ENCODE measurements at regions not wholly inside any gene's neighbourhood (a gene's known extent, or its start where the extent isn't known, plus 50 kb on each side); places are given as distances from the start of the nearest gene placed in this dataset.

DNA sequence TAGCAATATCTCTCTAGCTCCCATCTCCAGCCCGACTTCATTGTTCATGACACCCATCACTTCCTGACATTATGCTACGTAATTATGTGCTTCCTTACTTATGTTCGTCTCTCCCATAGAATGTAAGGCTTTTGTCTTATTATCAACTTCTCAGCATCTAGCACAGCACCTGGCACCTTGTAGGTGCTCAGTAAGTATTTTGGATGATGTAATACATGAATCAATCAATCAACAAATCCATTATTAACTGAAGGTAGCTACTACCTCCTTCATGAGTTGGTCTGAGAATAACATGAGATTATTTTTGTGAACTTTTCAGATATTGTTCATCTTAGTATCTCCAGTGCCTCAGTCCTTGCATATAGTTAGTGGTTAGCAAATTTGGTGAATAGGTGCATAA, 109.3 kb downstream of the EN1 start:
- DNase-seq = no peak

DNA sequence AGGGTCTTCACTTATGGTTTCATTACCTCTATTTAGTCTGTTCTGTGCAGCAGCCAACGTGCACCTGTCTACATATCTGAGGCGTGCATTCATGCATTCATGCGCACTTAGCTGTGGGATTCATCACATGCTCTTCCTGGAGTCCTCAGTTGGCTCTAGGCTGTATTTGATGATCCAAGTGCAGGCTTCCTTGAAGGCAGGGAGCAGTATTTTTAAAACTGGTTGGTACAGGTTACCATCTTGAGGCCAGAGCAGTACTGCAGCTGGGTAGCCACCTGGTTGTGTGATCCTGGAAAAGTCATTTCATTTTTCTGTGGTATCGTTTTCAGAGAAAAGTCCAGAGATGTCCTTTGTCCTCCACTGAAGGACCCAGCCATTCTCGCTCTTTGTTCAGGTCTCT, 109.8 kb downstream of the EN1 start:
- no peak for DNase-seq

DNA sequence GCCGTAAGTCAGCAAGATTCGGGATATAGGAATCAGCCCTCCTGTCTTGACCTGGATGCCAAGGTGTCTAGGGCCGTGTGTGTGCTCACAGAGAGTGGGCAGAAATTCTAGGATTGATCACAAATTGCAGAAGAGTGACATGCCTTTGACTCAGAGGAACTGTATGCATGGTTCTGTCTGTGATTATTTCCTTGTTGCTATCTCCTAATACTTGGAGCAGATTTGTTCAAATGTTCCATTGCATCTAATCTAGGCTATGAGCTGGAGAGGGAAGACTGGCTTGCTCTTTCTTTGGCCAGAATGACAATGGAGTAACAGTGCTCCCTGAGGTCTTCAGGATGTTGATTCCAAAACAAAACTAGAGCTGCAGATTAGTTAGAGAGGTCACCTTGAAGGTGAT, 115.0 kb downstream of the EN1 start:
- no peak for DNase-seq

DNA sequence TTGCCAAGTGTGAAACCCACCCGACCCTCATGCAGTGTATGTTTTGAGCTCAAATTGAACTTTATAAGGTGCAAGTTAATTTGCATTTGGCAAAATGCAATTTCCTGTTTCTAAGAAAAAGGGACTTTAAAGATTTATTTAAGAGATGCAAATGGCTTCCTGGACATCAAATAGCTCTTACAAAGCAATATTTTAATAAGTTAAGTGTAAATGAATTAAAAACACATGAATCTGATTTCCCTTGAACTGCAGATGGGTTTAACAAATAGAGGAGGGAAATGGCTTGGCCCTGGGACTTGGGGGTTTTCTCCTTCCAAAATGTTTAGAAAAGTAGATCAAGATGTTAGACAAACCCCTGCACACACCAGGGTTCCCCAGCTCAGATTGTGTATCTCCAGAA, 116.0 kb downstream of the EN1 start:
- no peak for DNase-seq

DNA sequence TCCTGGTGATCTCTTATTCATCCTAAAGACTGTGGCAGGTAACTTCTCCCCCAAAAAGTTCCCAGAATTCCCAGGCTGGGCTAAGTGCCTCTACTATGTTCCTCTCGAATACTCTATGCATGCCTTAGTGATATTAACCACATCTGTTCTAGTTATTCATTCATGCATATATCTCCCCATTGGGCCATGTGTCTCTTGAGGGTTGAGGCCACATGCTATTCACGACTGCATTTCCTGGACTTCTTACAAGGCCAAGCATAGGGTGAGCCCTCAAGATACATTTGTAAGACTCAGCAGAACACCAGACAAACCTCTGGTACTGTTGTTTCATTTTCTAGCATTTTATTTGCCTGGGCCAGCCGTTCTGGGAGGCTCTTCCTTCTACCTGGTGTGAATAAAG, 117.0 kb downstream of the EN1 start:
- no peak for DNase-seq

DNA sequence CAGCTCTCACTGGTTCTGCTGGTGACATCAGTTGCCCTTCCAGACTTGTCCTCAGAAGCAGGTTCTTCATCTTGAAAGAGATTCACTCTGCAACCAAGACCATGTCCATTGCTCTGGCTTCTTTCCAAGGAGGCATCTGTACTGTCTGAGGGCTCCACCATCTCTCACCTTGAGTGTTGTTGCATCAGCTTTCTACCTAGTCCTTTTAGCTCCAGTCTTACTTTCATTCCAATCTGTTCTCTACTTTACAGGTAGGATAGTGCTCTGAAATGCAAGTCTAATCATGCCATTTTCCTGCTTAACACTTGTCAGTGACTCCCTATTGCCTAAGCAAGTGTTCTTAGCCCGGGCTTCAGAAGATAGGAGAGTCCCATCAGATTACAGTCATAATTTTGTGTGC, 117.7 kb downstream of the EN1 start:
- DNase-seq = no peak

DNA sequence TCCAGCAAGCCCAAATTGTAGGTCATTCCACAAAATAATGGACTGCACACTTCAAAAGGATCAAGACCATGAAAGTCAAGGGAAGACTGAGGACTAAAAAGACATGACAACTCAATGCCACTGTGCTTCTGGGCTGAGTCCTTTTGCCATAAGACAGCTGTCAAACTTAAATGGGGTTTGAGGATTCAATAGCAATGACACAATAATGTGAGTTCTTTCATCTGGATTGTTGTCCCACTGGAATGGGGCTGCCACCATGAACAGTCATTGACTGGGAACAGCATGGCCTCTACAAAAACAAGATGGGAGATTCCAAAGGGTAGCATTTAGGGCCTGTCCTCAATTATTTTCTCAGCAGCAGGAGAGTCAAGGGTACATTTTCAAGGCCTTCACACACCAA, 118.5 kb downstream of the EN1 start:
- no peak for DNase-seq

DNA sequence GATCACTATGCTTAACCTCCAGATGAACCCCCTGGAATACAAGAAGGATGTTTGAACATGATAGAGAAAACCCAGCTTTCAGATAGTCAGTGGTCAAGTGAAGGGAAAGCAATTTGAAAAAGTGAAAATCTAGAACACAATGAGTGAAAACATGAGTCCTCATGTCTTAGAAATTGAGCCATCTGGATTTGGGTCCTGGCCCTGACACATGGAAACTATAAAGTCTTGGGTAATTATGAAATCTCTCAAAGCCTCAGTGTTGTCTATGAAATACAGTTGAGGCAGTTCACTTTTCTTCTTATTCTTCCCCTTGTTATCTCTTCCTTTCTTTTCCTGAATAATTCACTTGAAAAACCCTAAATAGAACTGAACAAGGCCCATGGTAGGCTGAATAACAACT, 120.6 kb downstream of the EN1 start:
- no peak for DNase-seq

DNA sequence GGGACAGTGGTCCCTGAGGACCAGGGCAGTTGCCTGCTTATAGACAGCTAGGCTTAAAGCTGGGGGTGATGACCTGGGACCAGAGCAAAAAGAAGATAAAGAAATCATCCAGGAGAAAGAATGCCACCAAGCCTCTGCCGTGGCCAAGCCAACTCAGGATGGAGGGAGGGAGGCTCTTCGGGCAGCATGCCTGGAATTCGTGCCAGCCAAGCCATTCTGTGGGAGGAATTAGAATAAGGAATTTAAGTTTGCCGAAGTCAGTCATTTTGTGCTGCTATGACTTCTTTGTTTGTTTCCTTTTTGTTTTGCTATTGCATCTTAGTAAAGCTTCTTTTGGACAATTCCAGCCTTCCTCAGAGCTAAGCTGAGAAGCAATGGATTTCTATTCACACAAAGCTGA, 124.1 kb downstream of the EN1 start:
- no peak for DNase-seq

DNA sequence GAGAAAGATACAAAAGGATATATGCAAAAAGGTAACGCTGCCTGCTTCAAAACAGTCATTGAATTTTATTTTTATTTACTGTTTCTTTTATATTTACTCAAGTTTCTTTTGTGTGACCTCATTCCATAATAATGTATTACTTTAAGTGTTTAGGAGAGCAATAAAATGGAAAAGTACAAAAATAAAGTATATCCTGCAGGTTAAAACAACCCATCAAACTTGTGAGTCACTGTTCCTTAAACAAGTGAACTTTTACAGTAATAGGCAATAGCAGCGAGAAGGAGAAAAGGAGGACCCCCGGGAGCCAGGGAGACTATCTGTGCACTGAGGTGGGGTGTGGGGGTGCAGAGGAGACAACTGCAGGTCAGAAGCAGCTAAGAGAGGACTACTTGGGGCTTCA, 124.5 kb downstream of the EN1 start:
- DNase-seq = no peak

DNA sequence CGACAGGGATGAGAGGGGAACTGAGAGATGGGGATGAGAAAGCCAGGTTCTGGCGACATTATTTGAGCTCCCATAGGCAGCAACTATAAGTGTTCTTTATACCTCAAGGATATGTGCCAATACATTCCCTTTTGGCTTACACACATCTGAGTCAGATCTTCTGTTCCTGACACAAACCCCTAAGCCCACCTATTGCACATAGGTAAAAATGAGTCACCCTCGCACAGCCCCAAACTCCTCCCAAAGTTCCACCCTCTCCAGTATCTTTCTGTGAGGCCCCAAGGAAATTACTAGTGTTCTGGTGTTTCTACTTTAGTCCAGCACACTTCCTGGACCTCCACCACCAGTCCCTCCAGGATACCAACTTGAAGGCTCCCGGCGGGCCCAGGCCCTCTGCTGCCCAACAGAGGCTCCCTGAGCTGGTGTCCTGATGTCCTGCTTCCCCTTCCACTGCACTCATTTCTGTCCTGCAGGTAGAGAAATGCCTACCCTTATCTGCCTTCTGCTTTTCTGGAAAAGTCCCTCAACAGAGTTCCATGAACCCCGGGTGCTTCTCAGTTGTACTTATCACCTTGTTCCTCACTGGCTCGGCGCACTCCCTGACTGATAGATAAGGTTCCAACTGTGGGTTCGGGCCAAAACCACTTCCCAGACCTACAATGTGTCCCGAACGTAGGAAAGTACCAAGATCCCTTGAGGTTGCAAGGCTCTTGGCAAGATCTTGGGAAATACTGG, 125.5 kb downstream of the EN1 start:
- no peak for DNase-seq

DNA sequence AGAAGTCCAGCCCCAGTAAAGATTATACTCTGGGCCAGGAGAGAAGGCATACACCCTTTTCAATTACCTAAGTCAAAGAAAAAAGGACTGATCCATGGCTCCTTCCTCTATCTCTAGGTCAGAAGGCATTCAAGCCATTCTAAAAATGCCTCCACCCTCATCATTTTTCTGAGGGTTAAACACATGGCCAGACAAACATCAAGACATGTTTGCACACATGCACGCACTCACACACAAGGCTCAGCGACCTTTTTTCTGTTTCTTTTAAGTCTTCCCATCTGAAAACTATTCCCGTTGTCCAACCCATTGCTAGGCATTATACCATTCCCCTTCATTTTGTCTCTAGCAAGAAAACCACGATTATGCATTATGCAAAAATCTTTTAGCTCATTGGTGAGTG, 126.6 kb downstream of the EN1 start:
- DNase-seq = no peak

DNA sequence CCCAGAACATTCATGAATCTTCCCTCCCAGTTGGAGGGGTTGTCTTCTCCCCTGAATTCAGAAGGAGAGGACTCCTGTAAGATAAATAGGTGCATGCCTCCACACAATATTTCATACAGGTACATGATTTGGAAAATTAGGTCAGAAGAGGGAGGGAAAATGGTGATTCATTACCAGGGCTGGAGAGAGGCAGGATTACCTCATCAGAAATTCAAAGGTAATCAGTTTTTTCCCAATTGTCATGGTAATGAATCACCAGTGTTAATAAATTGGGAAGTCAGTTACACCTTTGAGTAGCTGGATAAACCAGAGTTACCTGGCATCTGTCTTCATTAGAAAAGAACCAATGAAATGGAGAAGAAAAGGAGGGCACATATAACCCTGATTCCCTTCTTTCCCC, 128.5 kb downstream of the EN1 start:
- no peak for DNase-seq

DNA sequence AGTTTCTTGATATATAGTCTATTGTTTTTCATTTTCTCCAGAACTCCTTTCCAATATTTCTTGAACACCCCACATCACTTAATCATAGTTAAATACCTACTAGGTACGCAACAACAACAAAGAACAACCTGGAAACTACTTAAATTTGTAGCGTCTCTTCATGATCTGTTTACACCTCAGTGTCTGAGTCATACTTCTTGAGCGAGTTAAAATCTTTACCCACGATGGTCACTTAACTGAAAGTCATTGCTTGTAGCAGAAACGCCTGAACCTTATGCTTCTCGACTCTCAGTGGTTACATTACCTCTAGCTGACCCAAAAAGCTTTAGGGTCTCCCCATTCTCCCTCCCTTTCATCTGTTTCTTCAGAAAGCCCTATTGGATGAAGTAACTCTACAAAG, 131.3 kb downstream of the EN1 start:
- no peak for DNase-seq

DNA sequence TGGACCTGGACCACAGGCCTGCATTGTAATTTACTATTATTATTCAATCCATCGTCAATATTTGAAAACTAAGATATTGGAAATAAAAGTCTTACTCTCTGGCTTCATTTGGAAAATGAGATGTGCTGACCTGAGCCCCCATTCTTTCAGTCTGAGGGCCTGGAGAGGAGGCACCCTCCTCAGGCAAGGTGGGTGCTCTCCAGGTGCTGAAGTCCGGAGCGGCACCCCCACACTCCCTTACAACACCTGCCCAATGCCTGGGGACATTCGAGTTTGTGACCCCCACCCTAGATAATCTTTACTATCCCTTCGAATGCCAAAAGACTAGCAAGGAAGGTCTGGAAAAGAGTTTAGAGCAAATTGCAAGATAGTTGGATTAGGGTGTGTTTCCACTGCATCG, 133.3 kb downstream of the EN1 start:
- no peak for DNase-seq

DNA sequence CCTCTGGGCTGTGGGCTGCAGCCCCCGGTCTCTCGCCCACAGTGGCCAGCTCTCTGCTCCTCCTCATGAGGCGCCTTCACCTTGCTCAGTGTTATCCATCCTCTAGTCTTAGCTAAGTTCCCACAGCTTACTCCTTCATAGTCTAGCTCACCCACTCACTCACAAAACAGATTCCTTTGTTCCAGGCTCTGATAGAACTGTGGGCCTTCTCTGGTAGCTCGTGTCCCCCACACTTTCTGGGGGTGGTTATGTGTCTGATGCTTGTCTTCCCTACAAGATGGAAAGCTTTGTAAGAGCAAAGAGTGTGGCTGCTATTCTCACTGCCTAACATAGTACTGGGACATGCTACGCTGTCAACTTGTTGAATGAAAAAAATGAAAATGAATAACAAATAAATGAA, 135.8 kb downstream of the EN1 start:
- no peak for DNase-seq

DNA sequence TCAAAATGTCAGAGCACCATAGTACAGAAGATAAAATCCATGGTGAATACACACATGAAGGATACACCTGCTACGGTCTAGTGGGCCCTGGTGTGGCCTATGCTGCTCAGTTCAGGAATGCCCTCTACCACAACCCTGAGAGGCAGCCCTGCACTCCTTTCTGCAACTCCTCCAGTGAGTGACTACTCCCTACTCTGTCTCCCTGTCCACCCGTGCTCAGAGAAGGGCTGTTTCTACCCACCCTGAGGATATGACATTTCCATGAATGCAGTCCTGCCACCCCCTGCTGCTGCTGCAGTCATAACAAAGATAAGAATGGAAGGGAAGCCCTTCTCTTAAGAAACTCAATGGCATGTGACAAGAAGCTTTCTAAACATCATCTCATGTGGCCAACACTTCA, 137.0 kb downstream of the EN1 start:
- DNase-seq = no peak

DNA sequence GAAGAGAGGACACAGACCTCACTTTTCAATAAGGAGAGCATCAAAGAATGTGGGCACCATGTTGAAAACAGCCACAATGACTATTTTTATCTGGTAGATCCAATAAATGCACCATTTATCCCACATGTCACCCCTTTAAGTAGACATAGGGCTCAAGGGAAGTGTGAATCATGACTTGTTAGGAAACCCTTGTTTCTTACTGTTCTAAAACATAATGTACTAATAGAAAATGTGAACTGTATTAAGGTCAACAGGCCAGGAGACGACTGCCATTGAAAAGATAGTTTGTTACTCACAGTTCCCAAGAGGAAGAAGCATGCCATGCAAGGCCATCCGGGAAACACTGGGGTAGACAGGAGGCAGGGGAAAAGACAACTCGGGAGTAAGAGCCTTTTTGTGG, 137.7 kb downstream of the EN1 start:
- DNase-seq = no peak

DNA sequence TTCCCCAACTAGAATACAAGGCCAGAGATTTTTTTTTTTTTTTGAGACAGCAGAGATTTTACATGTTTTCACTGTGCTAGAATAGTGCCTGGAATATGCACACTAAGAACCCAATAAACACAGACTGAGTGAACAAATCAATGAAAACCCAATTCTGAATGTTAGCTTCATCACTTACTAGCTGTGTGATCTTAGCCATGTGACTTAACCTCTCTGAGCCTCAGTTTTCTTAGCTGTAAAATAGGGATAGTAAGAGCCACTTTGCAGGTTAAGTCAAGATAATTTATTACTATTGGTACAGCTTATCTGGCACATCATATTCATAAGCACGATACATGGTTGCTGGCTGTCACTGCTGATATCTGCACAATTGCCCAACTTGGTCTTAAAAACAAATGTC, 140.6 kb downstream of the EN1 start:
- DNase-seq = no peak

DNA sequence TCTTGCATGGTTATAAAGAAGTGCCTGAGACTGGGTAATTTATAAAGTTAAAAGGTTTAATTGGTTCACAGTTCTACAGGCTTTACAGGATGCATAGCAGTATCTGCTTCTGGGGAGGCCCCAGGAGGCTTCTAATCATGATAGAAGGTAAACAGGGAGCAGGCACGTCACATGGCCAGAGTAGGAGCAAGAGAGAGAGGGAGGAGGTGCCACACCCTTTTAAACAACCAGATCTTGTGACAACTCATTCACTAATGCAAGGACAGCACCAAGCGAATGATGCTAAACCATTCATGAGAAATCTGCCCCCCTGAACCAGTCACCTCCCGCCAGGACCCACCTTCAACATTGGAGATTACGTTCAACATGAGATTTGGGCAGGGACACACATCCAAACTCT, 141.1 kb downstream of the EN1 start:
- no peak for DNase-seq

DNA sequence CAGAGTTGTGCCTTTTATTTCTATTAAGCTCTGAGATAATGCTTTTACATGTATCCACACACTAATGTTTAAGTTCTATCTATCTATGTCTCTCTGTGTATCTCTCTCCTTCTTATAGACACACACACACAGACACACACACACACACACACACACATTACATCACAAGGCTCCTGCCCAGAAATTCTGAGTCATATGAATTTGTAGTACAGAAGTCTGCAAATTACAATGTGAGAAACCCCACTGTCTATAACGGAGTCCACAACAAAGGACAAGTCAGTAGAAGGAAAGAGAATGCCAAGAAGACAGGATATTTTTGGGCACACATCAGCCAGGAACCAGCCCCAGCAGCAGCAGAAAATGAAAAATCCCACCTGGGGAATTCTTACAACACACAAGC, 142.4 kb downstream of the EN1 start:
- no peak for DNase-seq

DNA sequence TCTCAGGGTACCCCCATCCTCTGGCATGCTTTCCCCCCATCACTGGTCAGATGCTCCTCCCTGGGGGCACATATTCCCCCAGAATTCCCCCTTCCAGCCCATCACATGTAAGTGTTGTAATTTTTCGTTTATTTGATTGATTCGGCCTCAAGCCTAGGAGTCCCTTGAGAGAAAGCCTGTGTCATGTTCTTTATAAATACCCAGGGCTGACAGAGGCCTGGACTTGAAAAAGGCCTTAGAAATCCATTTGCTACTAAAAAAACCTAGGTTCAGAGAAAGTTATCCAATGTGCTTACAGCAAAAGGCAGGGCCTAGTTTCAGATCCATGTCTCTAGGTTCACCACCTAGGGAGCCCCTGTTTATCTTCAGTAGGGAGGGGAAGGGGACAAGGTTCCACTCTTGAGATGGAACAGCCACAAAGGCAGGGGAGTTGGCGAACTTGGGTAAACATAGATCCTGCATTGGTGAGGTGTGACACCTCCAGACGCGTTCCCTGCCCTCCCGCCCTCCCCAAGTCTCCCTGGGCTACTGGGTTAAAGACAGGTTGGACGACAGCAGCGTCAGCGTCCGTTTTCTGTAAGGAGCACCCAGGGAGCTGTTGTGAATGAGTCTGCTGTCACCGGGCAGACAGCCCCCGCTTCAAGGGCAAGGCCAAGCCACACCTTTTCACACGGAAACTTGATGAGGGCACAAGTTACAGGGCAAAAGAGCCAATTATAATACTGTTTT, 147.8 kb downstream of the EN1 start:
- DNase-seq = no peak

DNA sequence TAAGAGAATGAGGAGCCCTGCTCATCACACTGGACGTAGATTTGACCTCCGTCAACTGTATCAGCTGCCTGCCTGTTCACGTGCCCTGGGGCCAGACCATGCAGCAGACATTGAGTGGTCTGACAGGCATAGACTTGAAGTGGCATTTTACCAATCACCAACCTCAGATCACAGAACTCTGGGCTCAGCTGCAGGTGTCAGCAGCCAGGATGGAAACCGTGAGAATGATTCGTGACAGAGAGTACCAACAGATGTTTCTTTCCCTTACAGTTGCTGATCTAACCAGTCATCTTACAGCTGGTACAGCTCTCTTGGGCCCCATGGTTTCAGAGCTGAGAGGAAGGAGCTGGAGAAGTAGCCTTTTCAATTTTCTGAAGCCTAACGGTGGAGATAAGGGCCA, 148.9 kb downstream of the EN1 start:
- no peak for DNase-seq

DNA sequence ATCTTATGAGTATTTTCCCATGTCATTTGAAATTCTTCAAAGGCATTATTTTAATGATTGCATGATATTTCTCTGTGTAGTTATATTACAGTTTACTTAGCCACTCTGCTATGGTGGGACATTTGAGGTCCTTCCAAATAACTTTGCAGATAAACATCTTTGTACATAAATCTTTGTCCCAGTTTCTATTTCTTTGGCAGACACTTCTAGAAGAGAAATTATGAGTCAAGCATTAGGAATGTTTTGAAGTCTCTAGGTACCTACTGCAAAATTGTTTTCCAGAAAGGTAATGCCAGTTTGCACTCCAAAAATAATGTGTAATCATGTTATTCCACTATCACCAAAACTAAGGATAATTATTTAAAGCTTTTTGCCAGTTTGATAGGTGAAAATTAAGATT, 149.7 kb downstream of the EN1 start:
- DNase-seq = no peak

Measured in suppressor macrophage treated with lipopolysaccharide for 1 hour (primary cell).